GM21390 (cell line): ENCODE measurements at regions not wholly inside any gene's neighbourhood (a gene's known extent, or its start where the extent isn't known, plus 50 kb on each side); places are given as distances from the start of the nearest gene placed in this dataset.
"Not testable (repeated sequence)": the region's sequence is repeated elsewhere in the genome, so short reads cannot be mapped to it uniquely, and the experiment has no call there.

Experiments used
- ATAC-seq: cut with Tn5 transposase; IDR thresholded peaks from one replicate; pipeline ENCODE4 v1.9.1; 2021; ENCODE audit not compliant: unreplicated experiment

DNA sequence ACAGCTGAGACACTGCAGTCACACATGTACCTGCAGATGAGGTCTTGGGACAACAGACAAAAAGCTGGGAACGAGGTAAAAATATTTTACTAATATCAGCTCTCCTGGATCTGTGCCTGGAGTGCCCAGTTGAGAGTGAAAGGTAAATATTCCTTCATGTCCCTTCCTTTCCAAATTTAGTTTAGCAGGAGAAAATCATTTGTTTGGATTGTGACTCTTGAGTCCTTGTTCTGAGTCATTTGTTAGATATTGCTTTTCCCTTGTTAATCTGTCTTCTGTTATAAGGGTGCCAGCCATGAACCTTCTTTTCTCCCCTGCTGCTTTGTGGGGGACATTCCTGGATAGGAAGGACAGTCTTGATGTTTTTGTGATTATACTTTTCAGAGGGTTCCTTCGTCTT lies 329.2 kb downstream of the DSC3 start:
- no peak for ATAC-seq

DNA sequence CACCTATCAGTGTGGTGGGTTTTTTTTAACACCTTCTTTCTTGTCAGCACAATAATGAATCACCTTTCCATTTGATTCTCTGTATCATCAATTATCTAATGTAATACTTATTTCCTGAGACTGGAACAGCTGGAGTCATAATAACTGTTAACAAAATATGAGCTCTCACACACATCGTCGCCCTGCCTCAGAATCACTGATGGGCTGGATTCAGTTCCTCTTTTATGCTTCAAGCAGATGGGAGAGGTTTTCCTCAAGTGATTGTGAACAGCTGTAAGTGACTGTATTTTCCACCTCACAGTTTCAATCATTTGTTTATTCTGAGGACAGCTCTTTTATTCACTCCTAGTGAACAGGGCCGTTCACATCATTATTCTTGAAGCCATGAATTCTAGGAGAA lies 330.2 kb downstream of the DSC3 start:
- ATAC-seq = peak; percentile 88

DNA sequence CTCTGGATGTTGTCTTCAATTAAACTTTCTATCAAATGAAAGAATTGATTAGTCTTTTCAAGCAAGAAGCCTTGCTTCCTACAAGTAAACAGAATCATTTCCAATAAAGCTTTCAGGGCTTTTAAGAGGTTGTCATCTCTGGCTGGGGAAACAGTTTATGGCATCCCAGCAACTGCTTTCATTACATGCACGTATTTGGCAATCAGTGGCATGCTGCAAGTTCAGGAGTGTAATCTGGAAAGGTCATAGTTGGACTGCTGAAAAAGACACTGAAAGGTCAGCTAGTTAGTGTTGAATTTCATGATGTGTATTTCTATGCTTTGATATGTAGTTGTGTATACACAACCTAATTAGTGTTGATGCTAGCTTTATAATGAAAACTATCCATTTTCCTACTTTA lies 332.9 kb downstream of the DSC3 start:
- no peak for ATAC-seq

DNA sequence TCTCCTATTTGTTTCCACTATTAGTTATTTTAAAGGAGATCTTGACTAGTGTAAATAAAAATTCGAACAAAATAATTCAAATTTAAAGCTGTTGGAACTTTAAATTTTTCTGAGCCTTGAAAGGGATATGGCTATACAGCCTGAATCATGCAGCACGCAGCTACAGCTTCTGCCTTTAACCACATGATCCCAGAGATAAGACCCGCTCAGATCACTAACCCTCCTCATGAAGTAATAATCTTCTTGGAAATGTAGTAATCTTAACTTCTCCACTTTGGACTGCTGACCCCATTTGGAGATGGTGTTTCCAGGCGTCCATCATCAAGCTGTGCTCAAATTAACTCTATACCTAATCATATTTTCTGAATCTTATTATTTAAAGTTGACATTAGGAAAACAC lies 336.6 kb downstream of the DSC3 start:
- ATAC-seq = no peak

DNA sequence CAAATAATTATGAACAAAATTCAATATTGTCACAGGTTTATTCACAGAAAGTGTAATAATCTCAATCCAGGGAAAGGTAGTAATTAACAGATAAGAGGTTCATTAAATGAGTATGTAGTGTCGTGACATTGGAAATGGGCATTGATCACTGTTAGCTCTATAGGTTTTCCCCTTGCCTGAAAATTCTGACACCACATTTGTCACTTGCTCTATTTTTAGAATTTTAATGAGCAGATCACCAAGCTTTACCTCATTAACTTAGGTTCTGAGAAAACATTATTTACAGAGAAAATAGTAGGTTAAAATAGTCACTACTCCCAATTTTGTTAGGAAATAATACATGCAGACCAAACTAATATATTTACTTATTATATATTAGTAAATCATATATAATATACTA lies 344.0 kb downstream of the DSC3 start:
- no peak for ATAC-seq

DNA sequence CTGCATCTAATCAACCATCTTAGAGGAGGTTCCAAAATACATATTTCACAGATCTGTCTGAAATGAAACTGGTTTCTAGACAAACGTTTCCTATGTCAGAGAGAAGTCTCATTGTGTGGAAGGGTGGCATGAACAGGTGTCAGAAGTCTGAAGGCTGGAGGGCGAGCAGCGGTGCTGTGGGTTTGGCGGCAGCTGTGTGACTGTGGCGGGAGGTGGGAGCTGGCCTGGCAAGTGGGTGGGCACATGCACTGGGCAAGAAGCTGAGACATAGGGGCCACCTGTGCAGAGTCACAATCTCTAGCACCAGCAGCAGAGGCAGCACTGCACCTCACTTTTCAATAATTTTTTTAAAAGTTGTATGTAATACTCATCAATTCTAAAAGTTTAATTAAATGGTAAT lies 346.3 kb downstream of the DSC3 start:
- ATAC-seq = no peak

DNA sequence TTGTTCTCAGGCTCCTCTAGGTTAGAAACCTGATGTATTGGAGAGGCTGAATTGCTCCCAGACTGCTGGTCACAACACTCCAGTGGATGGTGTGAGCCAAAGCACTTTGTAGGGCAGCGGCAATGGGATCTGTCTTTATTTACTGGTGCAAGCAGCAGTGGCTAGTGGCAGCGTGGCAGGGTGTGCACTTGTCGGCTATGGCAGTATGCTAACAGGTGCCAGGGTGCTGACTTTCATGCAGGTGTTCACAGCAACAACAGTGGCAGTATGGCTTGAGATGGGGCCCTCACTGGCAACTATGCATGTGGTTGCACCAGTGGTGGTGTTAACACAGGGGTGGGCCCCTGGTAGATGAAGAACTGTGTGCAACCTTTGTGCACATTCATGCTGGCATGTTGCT lies 347.8 kb downstream of the DSC3 start:
- no peak for ATAC-seq

DNA sequence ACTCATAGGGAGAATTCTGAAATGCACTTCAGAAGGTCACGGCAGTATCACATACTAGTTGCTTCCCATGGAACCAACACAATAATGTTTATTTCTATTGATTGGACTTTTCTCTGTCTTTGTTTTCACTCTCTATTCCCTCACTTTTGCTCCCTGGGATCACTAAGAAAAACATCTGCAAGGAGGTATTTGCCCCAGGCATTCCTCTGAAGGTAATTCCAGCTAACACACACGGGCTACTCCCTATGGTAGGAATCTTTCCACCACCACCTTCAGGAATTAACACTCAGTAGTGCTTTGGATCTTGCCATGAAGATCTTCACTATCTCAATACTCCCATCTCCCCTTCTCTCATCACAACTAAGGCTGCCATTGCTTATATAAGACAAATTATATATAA lies 353.3 kb downstream of the DSC3 start:
- no peak for ATAC-seq

DNA sequence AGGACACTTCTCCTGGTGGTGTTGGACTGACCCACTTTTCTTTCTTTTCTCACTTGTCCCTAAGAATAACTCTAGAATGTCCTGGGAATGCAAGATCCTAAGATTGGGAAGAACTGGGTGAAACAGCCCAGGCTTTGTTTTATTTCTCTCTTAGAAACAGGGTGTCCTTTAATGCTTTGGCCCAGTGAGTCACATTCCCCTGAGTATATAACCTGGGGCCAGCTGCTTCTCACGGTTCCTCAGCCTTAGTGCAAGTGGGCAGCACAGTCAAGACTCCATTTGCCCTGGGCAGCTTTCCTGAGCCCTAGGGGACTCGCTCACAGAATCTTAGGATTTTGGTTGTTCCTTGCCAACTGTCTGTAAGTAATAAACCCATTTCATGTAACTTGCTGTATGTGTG lies 355.0 kb downstream of the DSC3 start:
- ATAC-seq = no peak

DNA sequence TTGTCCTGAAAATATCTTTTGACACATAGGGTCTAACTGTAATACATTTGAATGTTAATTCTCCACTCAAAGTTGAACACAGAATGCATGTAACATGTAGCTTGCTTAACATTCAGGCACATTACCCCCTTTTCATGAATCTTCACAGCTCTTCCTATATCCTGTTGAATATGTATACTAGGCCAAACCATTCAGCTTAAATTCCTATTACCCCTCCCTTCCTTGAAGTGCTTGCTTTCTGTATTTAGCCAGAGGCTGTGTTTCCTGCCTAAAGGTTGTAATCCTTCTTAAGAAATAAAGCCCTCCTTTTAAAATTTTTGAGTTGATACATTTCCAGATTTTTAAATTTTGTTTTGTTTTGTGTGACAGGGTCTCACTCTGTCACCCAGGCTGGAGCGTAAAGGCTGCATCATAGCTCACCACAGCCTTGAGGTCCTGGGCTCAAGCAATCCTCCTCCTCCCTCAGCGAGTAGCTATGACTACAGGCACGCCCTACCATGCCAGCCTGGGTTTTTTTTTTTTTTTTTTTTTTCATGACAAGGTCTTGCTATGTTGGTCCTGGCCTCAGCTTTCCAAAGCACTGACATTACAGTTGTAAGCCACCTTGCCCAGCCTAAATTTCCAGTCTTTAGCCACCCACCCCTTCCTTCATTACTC lies 357.6 kb downstream of the DSC3 start:
- no peak for ATAC-seq

DNA sequence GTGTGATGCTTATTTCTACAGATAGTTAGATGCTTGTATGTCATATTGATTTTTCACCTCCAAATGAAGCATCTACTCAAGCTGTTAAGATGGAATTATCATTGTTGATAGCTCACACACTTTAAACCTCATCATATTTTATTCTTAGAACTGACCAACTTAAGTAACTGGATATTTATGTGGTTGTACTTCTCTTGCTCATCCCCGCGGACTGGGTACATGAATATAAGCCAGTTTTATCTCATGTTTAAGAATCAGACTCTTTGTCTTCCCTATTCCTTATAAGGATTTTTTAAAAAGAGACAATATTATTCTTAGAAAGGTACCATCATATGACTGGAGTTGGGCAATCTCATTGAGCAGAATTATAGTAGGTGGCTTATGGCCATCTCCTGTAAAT lies 358.7 kb downstream of the DSC3 start:
- no peak for ATAC-seq

DNA sequence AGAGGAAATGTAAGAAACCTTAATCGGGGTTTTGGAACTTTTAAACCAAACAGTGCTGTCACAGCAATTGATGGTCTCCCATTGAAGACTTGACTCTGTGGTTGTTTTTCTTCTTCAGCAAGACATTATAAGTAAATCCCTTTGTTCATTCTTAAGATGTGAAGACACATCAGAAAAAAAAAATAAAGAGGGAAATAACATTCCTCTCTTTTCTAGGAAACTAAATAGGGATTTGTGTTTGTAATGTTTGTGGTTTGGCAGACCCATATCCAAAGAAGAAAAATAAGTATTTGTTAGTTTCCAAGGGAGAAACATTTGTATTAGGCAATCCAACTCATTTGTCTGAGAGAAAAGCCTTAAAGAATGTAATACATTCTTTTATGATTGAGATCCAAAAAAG lies 359.9 kb downstream of the DSC3 start:
- ATAC-seq = no peak

DNA sequence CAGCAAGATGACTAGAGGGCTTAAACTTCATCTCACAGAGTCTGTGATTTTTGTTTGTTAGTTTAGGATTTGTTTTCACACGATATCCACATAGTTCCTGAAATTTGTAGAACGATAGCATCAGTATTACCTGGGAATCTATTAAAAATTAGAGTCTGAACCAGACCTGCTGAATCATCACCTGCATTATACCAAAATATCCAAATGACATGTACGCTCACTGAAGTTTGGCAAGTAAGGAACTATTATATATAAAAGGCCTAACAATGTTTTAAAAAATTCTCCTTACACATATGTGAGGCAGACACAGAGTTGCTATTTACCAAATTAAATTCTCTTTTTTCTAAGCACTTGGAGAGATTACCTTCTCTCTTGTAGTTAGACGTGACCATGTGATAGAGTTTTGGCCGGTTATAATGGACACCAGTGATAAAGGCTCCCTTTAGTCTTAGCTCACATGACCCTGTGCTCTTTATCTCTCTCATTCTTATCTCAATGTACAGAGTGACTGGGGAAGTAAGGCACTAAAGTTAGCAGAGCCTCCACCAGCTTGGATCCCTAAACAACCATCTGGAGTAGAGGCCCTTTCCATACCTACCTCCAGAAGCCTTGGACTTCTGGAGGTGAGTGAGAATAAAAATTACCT lies 363.1 kb downstream of the DSC3 start:
- ATAC-seq = no peak

DNA sequence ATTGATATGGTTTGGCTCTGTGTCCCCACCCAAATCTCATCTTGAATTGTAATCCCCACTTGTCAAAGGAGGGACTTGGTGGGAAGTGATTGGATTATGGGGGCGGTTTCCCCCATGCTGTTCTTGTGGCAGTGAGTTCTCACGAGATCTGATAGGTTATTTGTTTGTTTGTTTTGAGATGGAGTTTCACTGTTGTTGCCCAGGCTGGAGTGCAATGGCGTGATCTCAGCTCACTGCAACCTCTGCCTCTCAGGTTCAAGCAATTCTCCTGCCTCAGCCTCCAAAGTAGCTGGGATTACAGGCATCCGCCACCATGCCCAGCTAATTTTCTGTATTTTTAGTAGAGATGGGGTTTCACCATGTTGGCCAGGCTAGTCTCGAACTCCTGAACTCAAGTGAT lies 364.7 kb downstream of the DSC3 start:
- not testable (repeated sequence) for ATAC-seq

DNA sequence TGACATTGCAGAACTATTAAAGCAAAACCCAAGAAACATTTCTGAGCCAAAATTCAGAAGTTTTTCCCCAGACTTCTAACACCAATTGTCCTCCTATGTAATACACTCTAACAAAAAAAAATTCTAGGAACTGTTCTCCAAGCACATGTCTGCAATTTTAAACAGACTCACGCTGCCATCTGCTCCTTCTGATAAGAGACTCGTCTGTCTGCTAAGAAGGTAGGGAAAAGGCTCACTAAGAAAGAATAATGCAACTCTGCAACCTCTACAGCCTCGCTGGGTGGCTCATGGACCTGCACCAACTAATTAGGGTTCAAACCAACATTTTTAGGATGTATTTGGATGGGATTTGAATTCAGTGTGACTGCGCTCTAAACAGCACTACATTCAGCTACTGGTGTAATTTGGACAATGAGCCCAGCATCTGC lies 366.5 kb downstream of the DSC3 start:
- ATAC-seq = no peak

DNA sequence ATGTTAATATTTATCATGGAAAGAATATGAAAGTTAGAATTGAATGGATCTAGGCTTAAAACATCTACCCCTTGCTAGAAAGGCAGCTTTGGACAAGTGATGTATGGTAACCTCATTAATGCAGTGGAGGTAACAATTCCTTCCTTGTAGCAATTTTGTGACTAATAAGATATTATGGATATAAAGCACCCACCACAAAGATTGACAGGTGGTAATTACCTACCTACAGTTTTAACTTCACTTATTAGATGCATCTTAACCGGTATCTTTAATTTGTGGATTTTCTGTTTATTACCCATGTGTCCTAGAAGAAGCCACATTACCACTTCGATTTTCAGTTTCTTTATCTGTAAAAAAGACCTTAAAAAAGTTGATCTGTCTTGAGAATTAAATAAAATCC lies 367.0 kb downstream of the DSC3 start:
- ATAC-seq = no peak

DNA sequence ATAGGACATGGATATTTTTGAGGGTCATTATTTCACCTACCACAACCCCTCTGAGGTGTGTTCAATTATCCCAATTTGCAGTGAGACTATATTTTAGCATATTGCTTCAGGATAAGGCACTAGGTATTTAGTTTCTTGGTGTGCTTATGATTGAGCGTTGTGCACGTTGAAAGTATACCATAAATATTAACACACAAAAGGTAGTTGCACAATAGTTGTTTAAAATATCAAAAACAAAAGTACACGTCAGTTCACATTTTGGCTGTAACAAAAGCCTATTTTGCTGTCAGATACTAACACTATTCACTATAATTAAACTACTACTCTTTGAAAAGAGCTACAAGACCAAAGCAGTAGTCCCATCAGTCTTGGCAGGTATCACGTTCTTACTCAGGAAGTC lies 367.5 kb downstream of the DSC3 start:
- ATAC-seq = no peak

DNA sequence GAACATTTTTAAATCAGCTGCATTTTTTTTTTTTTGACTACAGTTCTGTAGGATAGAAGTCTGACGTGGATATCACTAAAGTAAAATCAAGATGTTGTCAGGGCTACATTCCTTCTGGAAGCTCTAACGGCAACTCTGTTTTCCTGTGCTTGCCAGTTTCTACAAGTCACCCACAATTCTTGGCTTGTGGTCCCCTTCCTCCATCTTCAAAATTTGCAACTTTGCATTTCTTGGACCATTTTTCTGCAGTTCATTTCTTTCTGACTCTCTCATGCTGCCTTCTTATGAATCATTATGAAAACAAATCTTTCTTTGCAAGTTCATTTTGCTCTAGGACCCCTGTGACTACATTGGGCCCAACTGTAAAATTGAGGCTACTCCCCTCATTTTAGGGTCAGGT lies 367.9 kb downstream of the DSC3 start:
- no peak for ATAC-seq

DNA sequence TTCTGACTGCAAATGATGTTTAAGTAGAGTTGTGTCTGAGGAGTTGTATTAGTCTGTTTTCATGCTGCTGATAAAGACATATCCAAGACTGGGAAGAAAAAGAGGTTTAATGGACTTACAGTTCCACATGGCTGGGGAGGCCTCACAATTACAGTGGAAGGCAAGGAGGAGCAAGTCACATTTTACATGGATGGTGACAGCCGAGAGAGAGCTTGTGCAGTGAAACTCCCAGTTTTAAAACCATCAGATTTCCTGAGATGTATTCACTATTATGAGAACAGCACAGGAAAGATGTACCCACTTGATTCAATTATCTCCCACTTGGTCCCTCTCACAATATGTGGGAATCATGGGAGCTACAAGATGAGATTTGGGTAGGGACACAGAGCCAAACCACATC lies 370.1 kb downstream of the DSC3 start:
- ATAC-seq = not testable (repeated sequence)

DNA sequence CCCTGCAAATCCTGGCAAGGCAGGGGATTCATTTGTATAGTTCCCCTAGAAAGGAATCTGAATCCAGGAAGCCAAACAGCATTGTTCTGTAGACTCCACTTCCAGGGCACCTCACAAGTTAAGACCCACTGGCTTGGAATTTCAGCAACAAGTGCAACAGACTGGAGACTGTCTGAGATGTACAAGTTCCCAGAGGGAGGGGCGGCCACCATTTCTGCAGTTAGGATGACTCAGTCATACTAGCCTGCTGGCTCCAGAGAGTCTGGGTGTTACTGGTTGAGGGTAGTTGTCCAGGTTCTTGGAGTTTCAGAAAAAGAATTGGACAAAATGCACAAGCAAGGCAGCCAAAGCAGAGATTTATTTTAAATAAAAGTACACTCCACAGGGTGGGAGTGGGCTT lies 384.2 kb downstream of the DSC3 start:
- no peak for ATAC-seq

DNA sequence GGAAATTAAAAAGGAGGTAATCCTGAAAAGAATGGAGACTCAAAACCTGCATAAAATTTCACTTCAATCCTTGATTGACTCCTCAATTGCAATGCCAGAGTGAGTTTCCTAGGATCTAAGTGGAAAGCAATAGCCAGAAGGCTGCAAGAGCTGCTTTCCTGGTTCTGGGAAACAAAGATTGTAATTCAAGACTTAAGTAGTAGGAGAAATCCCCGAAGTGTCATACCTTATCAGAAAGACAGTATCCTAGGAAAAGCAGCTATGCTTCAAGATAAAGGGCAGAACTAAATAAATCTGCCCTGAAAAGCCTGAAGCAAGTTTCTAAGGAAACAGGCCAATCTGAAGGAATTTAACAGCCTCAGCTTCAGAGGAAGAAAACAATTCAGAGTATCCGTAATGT lies 390.2 kb downstream of the DSC3 start:
- ATAC-seq = no peak

DNA sequence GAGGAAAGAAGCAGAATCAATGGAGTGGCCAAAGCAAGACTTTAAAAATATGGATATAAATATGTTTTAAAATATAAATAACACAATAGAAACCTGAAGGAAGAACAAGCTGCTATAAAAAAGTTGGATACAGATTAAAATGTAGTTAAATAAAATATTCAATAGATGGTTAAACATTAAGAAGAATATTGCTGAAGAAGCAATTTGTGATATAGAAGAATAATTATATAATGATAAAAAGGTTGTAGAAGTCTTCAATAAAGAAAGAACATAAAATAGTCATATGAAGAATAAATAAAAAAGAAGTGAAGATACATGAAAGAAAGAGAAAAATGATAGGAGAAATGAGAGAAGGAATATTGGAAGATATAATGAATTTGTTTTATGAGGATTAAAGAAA lies 392.0 kb downstream of the DSC3 start:
- no peak for ATAC-seq

DNA sequence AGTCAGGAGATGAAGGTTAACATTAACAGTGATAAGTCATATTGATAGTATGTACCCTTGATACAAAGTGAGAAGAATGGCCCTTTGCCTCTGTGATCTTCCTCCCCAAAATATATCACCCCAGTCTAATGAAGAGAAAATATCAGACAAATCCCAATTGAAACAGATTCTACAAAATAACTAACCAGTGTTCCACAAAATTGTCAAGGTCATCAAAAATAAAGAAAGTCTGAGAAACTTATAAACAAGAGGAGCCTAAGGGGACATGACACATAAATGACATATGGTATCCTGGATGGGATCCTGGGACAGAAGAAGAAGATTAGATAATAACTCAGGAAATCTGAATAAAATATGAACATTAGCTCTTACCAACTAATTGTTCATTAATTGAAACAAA lies 398.4 kb downstream of the DSC3 start:
- no peak for ATAC-seq
